HG02884 (cell line): ENCODE measurements at regions not wholly inside any gene's neighbourhood (a gene's known extent, or its start where the extent isn't known, plus 50 kb on each side); places are given as distances from the start of the nearest gene placed in this dataset.
"Not testable (repeated sequence)": the region's sequence is repeated elsewhere in the genome, so short reads cannot be mapped to it uniquely, and the experiment has no call there.

Experiments used
- ATAC-seq: cut with Tn5 transposase; IDR thresholded peaks from one replicate; pipeline ENCODE4 v1.9.1; 2021; ENCODE audit warnings: mild to moderate bottlenecking, moderate library complexity; ENCODE audit not compliant: unreplicated experiment

DNA sequence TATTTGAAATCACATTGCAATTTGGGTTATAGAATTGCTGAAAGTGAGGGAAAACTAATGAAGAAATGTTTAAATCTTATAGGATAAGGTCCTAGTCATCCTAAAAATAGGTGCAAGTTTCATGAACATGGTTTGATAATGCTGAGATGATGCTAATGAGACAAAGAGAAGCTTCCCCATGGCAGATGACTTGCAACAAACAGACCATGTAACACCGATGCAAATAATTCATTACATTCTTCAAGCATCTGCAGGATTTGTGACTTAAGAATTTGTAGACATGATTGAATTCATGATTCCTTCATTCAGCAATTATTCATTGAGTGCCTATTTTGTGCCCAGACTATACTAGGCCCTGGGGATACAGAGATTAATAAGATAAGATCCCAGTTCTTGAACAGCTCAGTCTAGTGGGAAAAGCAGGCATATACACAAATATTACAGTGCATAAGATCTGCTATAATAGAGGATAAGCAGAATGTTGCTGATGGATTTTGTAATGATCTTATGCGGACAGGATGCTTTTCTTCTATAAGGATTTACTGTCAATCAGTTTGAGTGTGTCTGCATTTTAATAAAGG is 367.9 kb upstream of the GBE1 start:
- ATAC-seq = no peak

GRCh38 chr3:82128271-82128670 is 366.8 kb upstream of the GBE1 start:
- no peak for ATAC-seq

DNA sequence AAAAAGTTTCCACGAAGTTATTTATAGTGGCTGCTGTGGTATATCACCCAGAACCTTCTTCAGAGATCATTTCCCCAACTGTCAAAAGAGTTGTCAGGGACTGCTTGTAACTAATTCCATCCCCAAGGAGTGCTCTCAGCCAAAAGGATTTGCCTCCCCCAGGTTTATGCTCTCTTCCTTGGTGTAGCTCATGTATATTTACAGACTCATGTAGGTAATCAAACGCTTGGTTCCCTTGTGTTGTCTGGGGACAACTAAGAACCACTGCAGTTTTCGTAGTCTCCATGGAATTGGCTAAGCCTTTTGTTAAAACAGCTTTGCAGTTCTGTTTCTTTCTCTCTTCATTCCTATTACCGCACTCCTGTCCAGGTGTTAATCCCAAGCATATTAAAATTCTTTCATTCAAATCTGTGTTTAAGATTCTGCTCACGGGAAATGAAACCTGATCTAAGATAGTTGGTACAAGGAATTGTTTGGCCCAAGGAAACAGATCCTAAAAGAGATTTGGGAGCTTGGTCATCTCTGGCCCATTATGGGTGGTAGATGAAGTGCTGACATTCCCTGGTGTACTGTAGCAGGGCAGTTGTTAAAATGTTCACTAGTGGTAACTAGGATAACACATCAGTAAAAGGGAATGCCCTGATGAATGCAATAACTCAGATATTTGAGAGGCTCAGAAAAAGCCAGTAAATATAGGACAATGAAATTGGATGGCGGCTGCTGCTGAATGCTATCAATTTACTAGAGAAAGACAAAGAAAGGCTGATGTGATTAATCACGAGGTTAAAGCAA is 361.3 kb upstream of the GBE1 start:
- ATAC-seq = no peak

DNA sequence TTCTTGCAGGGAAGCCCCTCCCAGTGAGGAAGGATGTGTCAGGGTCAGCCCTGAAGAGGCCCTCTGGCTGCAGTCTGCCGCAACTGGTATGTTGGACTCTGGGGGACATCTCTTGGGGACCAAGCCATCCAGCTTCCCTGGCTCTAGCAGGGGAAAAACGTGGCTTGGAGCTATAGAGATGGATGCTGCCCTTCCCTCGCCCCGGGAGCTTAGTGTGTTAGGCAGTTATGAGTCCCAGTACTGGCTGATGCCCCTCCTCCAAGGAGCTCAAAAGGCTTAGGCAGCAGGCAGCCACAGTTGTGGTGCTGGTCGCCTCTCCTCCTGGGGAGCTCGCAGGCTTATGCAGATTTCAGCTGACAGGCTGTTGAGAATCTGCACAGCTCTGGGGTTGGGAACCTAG is 353.1 kb upstream of the GBE1 start:
- no peak for ATAC-seq

- ATAC-seq = not testable (repeated sequence)
Measured at GRCh38 chr3:82110721-82111120, 349.3 kb upstream of the GBE1 start.

- ATAC-seq = no peak
Measured at GRCh38 chr3:82103241-82103640, 341.8 kb upstream of the GBE1 start.

DNA sequence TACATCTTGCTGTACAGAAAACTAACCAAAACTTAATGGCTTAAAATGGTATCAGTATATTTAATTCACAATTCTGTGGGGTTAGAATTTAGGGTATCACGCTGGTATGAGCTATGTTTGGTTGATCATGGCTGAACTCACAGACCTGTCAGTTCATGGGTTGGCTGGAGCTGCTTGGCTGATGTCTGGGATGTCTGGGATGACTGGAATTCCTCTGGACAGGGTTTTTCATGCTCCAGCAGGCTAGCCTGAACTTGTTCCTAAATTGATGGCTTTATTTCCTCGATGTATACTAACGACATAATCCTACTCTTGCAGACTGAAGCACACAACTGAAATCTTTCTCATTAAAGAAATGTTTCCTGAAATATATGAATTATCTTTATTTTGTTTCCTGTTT is 338.9 kb upstream of the GBE1 start:
- no peak for ATAC-seq

GRCh38 chr3:82093641-82094040 is 332.2 kb upstream of the GBE1 start:
- ATAC-seq = no peak

DNA sequence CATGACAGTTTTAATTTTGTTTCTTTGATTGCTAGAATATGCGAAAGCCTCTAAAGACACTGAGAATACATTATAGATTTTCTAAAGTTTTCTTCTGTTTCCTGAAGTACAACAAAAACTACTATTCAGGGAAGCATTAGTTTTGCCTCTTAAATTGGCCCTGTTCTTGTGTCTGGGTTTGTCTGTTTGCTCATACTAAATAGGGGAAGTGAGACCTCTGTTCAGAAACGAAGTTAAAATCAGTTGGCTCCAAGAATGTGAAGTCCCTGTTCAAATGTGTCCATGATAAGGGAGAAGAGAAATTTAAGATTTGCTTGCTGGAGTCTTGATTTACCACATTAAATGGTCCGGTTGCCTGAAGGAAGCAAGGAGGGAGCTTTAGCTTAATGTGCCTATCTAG is 327.3 kb upstream of the GBE1 start:
- ATAC-seq = peak; percentile 87

- no peak for ATAC-seq
Measured at GRCh38 chr3:82087958-82088357, 326.5 kb upstream of the GBE1 start.

- no peak for ATAC-seq
Measured at GRCh38 chr3:82085851-82086475, 324.5 kb upstream of the GBE1 start.

DNA sequence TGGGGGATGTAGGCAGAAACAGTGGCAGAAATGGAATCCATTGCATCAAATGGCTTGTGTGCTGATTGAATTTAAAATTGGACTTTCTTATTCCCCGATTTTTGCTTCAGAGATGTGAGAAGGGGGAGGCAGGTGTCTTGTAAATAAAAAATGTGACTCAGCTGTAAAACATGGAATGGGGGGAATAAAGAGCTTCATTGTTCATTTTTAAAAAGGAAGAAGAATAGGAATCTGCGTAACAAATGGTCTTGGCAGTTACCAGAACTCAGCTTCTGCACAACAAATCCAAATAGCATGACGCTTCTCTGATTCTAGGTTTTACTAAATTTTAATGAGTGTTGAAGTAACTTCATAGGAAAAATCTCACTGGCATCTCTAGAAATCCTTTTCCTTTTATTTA is 323.9 kb upstream of the GBE1 start:
- ATAC-seq = no peak

GRCh38 chr3:82084824-82085223 is 323.4 kb upstream of the GBE1 start:
- ATAC-seq = no peak

DNA sequence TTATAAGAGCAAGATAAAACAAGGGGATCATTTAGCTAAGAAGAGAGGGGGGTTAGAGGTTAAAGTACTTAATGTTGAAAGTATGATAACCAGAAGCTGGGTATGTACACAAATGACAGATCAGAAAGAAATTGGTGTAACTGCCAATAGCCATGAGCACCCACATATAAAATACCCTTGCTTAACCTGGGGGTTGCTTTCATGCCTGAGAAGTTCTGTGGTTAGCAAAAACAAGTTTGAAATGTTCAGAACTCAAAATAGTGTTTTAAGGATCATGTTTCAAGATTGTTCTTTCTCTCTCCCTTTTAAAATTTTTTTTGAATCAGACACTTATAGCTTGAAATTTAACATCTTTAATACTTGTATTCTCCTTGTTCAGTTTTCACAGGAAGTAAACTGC is 321.4 kb upstream of the GBE1 start:
- ATAC-seq = no peak

GRCh38 chr3:82081351-82081750 is 319.9 kb upstream of the GBE1 start:
- no peak for ATAC-seq

GRCh38 chr3:82080792-82081191 is 319.3 kb upstream of the GBE1 start:
- no peak for ATAC-seq

- no peak for ATAC-seq
Measured at GRCh38 chr3:82080261-82080660, 318.8 kb upstream of the GBE1 start.

DNA sequence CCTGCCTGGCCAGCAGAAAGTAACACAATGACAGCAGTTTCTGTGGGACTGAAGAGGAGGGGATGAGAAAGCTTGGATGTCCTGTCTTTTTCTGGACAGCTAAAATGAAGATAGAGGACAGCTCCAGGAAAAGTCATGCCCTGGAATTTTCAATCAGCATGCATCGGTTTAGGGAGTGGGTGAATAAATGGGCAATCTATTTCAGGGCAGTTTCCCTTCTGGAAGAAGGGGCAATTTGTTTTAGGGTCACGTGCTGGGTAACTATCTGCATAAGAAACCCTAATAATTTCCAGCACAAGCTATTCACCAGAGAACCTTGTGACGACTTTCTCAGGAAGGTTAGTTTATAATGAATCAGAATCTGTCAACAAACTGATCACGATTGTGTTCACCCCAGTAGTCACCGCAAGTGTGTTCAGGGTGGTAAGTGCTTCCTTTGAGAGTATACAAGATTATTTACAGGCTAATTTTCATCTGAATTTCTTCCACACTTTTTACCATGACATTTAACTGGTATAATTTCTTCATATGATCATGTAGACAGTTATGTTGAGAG is 318.0 kb upstream of the GBE1 start:
- no peak for ATAC-seq

- ATAC-seq = no peak
Measured at GRCh38 chr3:82078246-82078645, 316.8 kb upstream of the GBE1 start.

DNA sequence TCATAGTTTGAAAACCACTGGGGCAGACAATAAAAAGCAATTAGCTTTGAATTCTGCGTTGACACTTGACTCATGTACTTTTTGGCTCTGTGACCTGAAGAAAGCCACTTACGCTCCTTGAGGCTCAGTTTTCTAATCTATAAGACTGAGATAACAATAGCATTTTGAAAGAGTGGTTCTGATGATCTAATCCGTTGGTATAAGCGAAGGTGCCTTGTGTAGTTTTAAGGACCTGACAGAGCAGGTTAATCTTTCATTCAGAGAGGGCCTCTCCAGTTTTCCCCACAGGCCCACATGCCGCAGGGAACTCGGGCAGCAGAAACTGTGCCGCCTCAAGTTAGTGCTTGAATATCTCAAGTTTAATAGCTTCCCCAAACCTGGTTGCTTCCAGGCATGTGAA is 306.0 kb upstream of the GBE1 start:
- ATAC-seq = no peak

DNA sequence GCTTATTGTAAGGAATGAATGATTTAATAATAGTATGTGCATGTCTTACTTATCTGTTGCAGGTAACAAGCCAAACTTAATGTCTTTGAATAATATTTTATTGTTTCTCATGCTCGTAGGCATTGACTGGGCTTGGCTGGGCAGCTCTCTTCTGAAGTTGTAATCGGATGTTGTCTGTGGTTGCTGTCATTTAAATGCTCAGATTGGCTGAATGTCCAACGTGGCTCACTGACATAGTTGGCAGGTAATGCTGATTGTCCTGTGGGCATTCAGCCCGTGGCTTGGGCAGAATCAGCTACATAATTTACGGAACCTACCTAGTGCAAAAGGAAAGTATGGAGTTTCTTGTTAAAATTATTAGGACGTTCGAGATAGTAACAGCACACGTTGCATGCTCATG is 297.4 kb upstream of the GBE1 start:
- ATAC-seq = no peak

GRCh38 chr3:82055792-82056191 is 294.3 kb upstream of the GBE1 start:
- ATAC-seq = no peak
